HG03457 (cell line): ENCODE measurements at regions not wholly inside any gene's neighbourhood (a gene's known extent, or its start where the extent isn't known, plus 50 kb on each side); places are given as distances from the start of the nearest gene placed in this dataset.
"Not testable (repeated sequence)": the region's sequence is repeated elsewhere in the genome, so short reads cannot be mapped to it uniquely, and the experiment has no call there.

ENCODE experiments used
- ATAC-seq: cut with Tn5 transposase; IDR thresholded peaks from one replicate; pipeline ENCODE4 v1.9.1; 2021; ENCODE audit warnings: moderate number of reproducible peaks; ENCODE audit not compliant: unreplicated experiment

GRCh38 chr2:128605421-128605820 lies 286.8 kb upstream of the HS6ST1 start:
- ATAC-seq = no peak

GRCh38 chr2:128605931-128606330 lies 287.3 kb upstream of the HS6ST1 start:
- no peak for ATAC-seq

GRCh38 chr2:128606837-128607236 lies 288.2 kb upstream of the HS6ST1 start:
- ATAC-seq = no peak

GRCh38 chr2:128607440-128607839 lies 288.8 kb upstream of the HS6ST1 start:
- ATAC-seq = no peak

GRCh38 chr2:128607911-128608506 lies 289.3 kb upstream of the HS6ST1 start:
- ATAC-seq = no peak

- ATAC-seq = no peak
Measured at GRCh38 chr2:128608921-128609880, 290.5 kb upstream of the HS6ST1 start.

- ATAC-seq = no peak
Measured at GRCh38 chr2:128610496-128610895, 291.8 kb upstream of the HS6ST1 start.

GRCh38 chr2:128611421-128612320 lies 293.0 kb upstream of the HS6ST1 start:
- no peak for ATAC-seq

- no peak for ATAC-seq
Measured at GRCh38 chr2:128612628-128613027, 294.0 kb upstream of the HS6ST1 start.

- no peak for ATAC-seq
Measured at GRCh38 chr2:128613351-128613750, 294.7 kb upstream of the HS6ST1 start.

GRCh38 chr2:128613876-128614275 lies 295.2 kb upstream of the HS6ST1 start:
- no peak for ATAC-seq

- not testable (repeated sequence) for ATAC-seq
Measured at GRCh38 chr2:128614907-128615306, 296.2 kb upstream of the HS6ST1 start.

GRCh38 chr2:128615571-128615970 lies 296.9 kb upstream of the HS6ST1 start:
- no peak for ATAC-seq

GRCh38 chr2:128617029-128617590 lies 298.4 kb upstream of the HS6ST1 start:
- no peak for ATAC-seq

GRCh38 chr2:128617661-128618060 lies 299.0 kb upstream of the HS6ST1 start:
- no peak for ATAC-seq

GRCh38 chr2:128618642-128619041 lies 300.0 kb upstream of the HS6ST1 start:
- ATAC-seq = no peak

GRCh38 chr2:128619471-128620325 lies 301.0 kb upstream of the HS6ST1 start:
- no peak for ATAC-seq

- ATAC-seq = no peak
Measured at GRCh38 chr2:128621074-128621473, 302.4 kb upstream of the HS6ST1 start.

- ATAC-seq = no peak
Measured at GRCh38 chr2:128622371-128622770, 303.7 kb upstream of the HS6ST1 start.
